SK-N-SH (cell line): ENCODE measurements at regions not wholly inside any gene's neighbourhood (a gene's known extent, or its start where the extent isn't known, plus 50 kb on each side); places are given as distances from the start of the nearest gene placed in this dataset.

Source experiments
- CTCF ChIA-PET: fragments of 300-600, 350-600 bp; formaldehyde crosslinking; extraction: SDS; loops from one replicate; lab custom pipeline; 2021; lab: Yijun Ruan, JAX
- POLR2A ChIA-PET: fragments of 350-600 bp; sonication (Branson Sonifier 250); formaldehyde crosslinking; extraction: SDS; loops from one replicate; lab custom pipeline; 2020; ENCODE audit warnings: antibody characterized with exemption, inconsistent platforms; lab: Yijun Ruan, JAX
- DNase-seq: peaks from one replicate; pipeline ENCODE4 v3.0.0; 2012
- H2AFZ ChIP-seq: fragments of 200-600 bp; sonication (generic); 2 replicates; pipeline ENCODE4 v1.8.1; 2016; ENCODE audit warnings: antibody characterized with exemption, mild to moderate bottlenecking, low read depth
- H3F3A ChIP-seq: fragments of 200-600 bp; sonication (generic); replicated peaks from 2 replicates; pipeline ENCODE3; 2016; ENCODE audit warnings: antibody characterized with exemption, mild to moderate bottlenecking; ENCODE audit not compliant: insufficient read depth
- H3K27ac ChIP-seq, 2 experiments: fragments of 200-500 bp in 1 of 2; fragments of 200-600 bp in 1 of 2; sonication (Bioruptor generic) in 1 of 2; sonication (generic), shearing (Covaris generic) in 1 of 2; 2 replicates each; pipeline versions ENCODE4 v1.5.1 to v1.6.1; 2014 to 2016; ENCODE audit warnings: low read depth in 2 of 2, inconsistent platforms in 1 of 2, low read length in 1 of 2, mild to moderate bottlenecking in 1 of 2, mixed read lengths in 1 of 2
- H3K27me3 ChIP-seq: fragments of 200-600 bp; sonication (generic), shearing (Covaris generic); 2 replicates; pipeline ENCODE4 v1.6.1; 2016; ENCODE audit warnings: mixed run types; ENCODE audit not compliant: insufficient read depth
- H3K36me3 ChIP-seq, 2 experiments: fragments of 200-500 bp in 1 of 2; fragments of 200-600 bp in 1 of 2; sonication (Bioruptor generic) in 1 of 2; sonication (generic) in 1 of 2; replicated peaks in 1 of 2; 2 replicates each; pipeline versions ENCODE3 to v1.5.1; 2014 to 2016; ENCODE audit warnings: low read length in 1 of 2, mild to moderate bottlenecking in 1 of 2; ENCODE audit not compliant: insufficient read depth in 2 of 2, control insufficient read depth in 1 of 2
- H3K4me1 ChIP-seq, 2 experiments: fragments of 200-500 bp in 1 of 2; fragments of 200-600 bp in 1 of 2; sonication (Bioruptor generic) in 1 of 2; sonication (generic), shearing (Covaris generic) in 1 of 2; 2 replicates each; pipeline versions ENCODE4 v1.5.1 to v1.6.1; 2014 to 2016; ENCODE audit warnings: low read depth in 1 of 2, low read length in 1 of 2, mixed run types in 1 of 2; ENCODE audit not compliant: insufficient read depth in 2 of 2, control insufficient read depth in 1 of 2
- H3K4me2 ChIP-seq: fragments of 200-600 bp; sonication (generic), shearing (Covaris generic); 2 replicates; pipeline ENCODE4 v1.6.1; 2017; ENCODE audit warnings: mixed run types
- H3K4me3 ChIP-seq, 2 experiments: fragments of 200-500 bp in 1 of 2; fragments of 200-600 bp in 1 of 2; sonication (Bioruptor generic) in 1 of 2; sonication (generic), shearing (Covaris generic) in 1 of 2; 2 replicates each; pipeline versions ENCODE4 v1.5.1 to v1.8.1; 2014 to 2016; ENCODE audit warnings: low read depth in 2 of 2, inconsistent platforms in 1 of 2, low read length in 1 of 2, mild to moderate bottlenecking in 1 of 2, mixed read lengths in 1 of 2, moderate library complexity in 1 of 2
- H3K79me2 ChIP-seq: fragments of 200-600 bp; sonication (generic); 2 replicates; pipeline ENCODE4 v1.8.1; 2017; ENCODE audit warnings: mild to moderate bottlenecking; ENCODE audit not compliant: insufficient read depth
- H3K9ac ChIP-seq: fragments of 200-600 bp; sonication (generic); 2 replicates; pipeline ENCODE4 v1.6.1; 2017; ENCODE audit warnings: mixed run types
- H3K9me2 ChIP-seq: fragments of 200-600 bp; sonication (generic); 2 replicates; pipeline ENCODE4 v1.6.1; 2017; ENCODE audit warnings: mixed run types
- H3K9me3 ChIP-seq: fragments of 200-600 bp; sonication (generic); 2 replicates; pipeline ENCODE4 v1.6.1; 2017; ENCODE audit warnings: mixed run types, mild to moderate bottlenecking, moderate library complexity
- H4K20me1 ChIP-seq: fragments of 200-600 bp; sonication (generic); 2 replicates; pipeline ENCODE4 v1.6.1; 2017; ENCODE audit warnings: mild to moderate bottlenecking, mixed run types; ENCODE audit not compliant: insufficient read depth
- FOXJ3 ChIP-seq: sonication (generic); formaldehyde crosslinking; IDR thresholded peaks from 2 replicates; pipeline ENCODE4 v1.5.1; 2020; ENCODE audit warnings: mild to moderate bottlenecking, missing genetic modification reagents
- GABPA ChIP-seq: IDR thresholded peaks from 2 replicates; pipeline ENCODE4 v1.4.0; 2012; ENCODE audit warnings: low read depth, mild to moderate bottlenecking
- MEF2A ChIP-seq: IDR thresholded peaks from 2 replicates; pipeline ENCODE4 v1.4.0; 2012; ENCODE audit warnings: low read depth, borderline replicate concordance
- NFIC ChIP-seq: IDR thresholded peaks from 2 replicates; pipeline ENCODE4 v1.4.0; 2012; ENCODE audit warnings: borderline replicate concordance
- RAD21 ChIP-seq: IDR thresholded peaks from 2 replicates; pipeline ENCODE4 v1.6.1; 2012; ENCODE audit warnings: mild to moderate bottlenecking, low read length
- RCOR1 ChIP-seq: fragments of 150-350 bp; IDR thresholded peaks from 2 replicates; pipeline ENCODE4 v1.6.1; 2017; ENCODE audit warnings: antibody characterized with exemption, low read length
- RXRA ChIP-seq: IDR thresholded peaks from 2 replicates; pipeline ENCODE4 v1.4.0; 2012; ENCODE audit warnings: low read depth, mild to moderate bottlenecking, borderline replicate concordance
- SMC3 ChIP-seq: IDR thresholded peaks from 2 replicates; pipeline ENCODE4 v1.6.1; 2012; ENCODE audit warnings: low read depth, low read length, improper control_type of control experiment
- TAF1 ChIP-seq: IDR thresholded peaks from 2 replicates; pipeline ENCODE4 v1.6.1; 2012; ENCODE audit warnings: low read depth, mild to moderate bottlenecking, low read length, moderate library complexity, borderline replicate concordance
- TCF12 ChIP-seq: IDR thresholded peaks from 2 replicates; pipeline ENCODE4 v1.4.0; 2012
- YY1 ChIP-seq: IDR thresholded peaks from 2 replicates; pipeline ENCODE4 v1.4.0; 2012; ENCODE audit warnings: low read depth, mild to moderate bottlenecking
- WGBS: methylation state at CpG from one replicate; pipeline ENCODE4 v1.1.6; 2017; ENCODE audit warnings: low lambda C conversion rate; 5-methylcytosine and 5-hydroxymethylcytosine counted together
- TF ChIP-seq, protein P1 (sequence below): IDR thresholded peaks from 2 replicates; pipeline ENCODE4 v1.4.0; 2012; ENCODE audit warnings: low read depth, borderline replicate concordance
- TF ChIP-seq, protein P2 (sequence below): fragments of 150-350 bp; IDR thresholded peaks from 2 replicates; pipeline ENCODE4 v1.6.1; 2017; ENCODE audit warnings: antibody characterized with exemption, low read length, low read depth, borderline replicate concordance
- TF ChIP-seq, protein P3 (sequence below): IDR thresholded peaks from 2 replicates; pipeline ENCODE4 v1.4.0; 2012; ENCODE audit warnings: low read depth
- TF ChIP-seq, protein P4 (sequence below): IDR thresholded peaks from 2 replicates; pipeline ENCODE4 v1.6.1; 2012; ENCODE audit warnings: mild to moderate bottlenecking, low read depth, low read length, moderate library complexity
- TF ChIP-seq, protein P5 (sequence below): fragments of 200-600 bp; sonication (generic); IDR thresholded peaks from 2 replicates; pipeline ENCODE4 v1.6.1; 2017; ENCODE audit warnings: antibody characterized with exemption, mild to moderate bottlenecking, moderate library complexity

DNA sequence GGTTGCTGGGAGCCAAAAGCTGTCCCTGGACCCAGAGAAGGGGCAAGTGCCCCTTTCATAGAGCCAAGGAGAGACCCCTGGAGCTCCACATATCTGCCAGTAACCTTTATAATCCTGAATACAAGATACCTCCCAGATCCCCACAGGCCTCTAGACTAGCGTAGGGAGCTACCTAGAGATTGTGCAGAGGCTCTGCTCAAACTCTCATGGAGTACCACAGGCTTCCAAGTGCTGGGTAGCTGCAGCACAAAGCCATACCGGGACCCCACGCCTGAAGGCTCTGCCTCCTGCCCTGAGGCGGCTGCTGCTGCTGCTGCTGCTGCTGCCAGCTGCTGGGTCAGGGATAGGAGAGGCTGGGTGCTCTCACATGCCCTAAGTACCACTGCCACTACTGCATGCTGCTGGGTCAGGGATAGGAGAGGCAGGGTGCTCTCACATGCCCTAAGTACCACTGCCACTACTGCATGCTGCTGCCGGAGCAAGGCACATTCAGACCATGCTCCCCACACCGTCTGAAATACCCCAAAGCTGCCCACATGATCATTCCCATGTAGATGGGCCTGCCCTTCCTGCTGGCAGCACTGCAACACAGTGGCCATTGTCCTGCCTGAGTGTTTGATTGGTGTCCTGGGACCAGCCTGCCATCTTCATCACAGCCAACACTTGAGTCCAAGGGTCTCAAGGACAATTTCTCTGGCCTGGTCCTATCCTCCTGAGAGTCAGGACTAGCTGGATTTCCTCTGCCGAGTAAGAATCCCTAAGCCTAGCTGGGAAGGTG, 1434.3 kb upstream of the ADGRB3 start:
- Histone ChIP-seq H3K27me3 (no peaks in the 10 kb centered on the region), H3K4me3 (no peak overlapping the region), H3K36me3 (no peaks in the 10 kb centered on the region), H3K9ac (no peak overlapping the region), H3K79me2 (no peaks in the 10 kb centered on the region), H3K27ac (no peak overlapping the region), H3K4me2 (no peak overlapping the region), H2AFZ (no peak overlapping the region), H3K9me3 (no peaks in the 10 kb centered on the region), H3K9me2 (no peaks in the 10 kb centered on the region), H3F3A (no peaks in the 10 kb centered on the region), H4K20me1 (no peaks in the 10 kb centered on the region), H3K4me1 (no peaks in the 10 kb centered on the region; a peak in 1 of 4 replicates)
- DNase-seq: no peak
- CTCF ChIA-PET: no interaction called here
- WGBS: 61% methylated on average over 5 of the region's 7 CpGs
- POLR2A ChIA-PET: no interaction called here
- TF ChIP-seq RAD21: no peak
- no peak for TF ChIP-seq NFIC
- no peak for TF ChIP-seq TCF12
- TF ChIP-seq SMC3: no peak
- TF ChIP-seq GABPA: no peak
- TF ChIP-seq, protein P1, sequence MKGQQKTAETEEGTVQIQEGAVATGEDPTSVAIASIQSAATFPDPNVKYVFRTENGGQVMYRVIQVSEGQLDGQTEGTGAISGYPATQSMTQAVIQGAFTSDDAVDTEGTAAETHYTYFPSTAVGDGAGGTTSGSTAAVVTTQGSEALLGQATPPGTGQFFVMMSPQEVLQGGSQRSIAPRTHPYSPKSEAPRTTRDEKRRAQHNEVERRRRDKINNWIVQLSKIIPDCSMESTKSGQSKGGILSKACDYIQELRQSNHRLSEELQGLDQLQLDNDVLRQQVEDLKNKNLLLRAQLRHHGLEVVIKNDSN: no peak
- TF ChIP-seq, protein P2, sequence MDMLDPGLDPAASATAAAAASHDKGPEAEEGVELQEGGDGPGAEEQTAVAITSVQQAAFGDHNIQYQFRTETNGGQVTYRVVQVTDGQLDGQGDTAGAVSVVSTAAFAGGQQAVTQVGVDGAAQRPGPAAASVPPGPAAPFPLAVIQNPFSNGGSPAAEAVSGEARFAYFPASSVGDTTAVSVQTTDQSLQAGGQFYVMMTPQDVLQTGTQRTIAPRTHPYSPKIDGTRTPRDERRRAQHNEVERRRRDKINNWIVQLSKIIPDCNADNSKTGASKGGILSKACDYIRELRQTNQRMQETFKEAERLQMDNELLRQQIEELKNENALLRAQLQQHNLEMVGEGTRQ: no peak
- TF ChIP-seq, protein P3, sequence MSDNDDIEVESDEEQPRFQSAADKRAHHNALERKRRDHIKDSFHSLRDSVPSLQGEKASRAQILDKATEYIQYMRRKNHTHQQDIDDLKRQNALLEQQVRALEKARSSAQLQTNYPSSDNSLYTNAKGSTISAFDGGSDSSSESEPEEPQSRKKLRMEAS: no peak
- no peak for TF ChIP-seq RXRA
- TF ChIP-seq YY1: no peak
- TF ChIP-seq, protein P4, sequence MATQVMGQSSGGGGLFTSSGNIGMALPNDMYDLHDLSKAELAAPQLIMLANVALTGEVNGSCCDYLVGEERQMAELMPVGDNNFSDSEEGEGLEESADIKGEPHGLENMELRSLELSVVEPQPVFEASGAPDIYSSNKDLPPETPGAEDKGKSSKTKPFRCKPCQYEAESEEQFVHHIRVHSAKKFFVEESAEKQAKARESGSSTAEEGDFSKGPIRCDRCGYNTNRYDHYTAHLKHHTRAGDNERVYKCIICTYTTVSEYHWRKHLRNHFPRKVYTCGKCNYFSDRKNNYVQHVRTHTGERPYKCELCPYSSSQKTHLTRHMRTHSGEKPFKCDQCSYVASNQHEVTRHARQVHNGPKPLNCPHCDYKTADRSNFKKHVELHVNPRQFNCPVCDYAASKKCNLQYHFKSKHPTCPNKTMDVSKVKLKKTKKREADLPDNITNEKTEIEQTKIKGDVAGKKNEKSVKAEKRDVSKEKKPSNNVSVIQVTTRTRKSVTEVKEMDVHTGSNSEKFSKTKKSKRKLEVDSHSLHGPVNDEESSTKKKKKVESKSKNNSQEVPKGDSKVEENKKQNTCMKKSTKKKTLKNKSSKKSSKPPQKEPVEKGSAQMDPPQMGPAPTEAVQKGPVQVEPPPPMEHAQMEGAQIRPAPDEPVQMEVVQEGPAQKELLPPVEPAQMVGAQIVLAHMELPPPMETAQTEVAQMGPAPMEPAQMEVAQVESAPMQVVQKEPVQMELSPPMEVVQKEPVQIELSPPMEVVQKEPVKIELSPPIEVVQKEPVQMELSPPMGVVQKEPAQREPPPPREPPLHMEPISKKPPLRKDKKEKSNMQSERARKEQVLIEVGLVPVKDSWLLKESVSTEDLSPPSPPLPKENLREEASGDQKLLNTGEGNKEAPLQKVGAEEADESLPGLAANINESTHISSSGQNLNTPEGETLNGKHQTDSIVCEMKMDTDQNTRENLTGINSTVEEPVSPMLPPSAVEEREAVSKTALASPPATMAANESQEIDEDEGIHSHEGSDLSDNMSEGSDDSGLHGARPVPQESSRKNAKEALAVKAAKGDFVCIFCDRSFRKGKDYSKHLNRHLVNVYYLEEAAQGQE: no peak
- no peak for TF ChIP-seq FOXJ3 (CRISPR knock-in tag)
- no peak for TF ChIP-seq RCOR1
- TF ChIP-seq TAF1: no peak
- TF ChIP-seq MEF2A: no peak
- TF ChIP-seq, protein P5, sequence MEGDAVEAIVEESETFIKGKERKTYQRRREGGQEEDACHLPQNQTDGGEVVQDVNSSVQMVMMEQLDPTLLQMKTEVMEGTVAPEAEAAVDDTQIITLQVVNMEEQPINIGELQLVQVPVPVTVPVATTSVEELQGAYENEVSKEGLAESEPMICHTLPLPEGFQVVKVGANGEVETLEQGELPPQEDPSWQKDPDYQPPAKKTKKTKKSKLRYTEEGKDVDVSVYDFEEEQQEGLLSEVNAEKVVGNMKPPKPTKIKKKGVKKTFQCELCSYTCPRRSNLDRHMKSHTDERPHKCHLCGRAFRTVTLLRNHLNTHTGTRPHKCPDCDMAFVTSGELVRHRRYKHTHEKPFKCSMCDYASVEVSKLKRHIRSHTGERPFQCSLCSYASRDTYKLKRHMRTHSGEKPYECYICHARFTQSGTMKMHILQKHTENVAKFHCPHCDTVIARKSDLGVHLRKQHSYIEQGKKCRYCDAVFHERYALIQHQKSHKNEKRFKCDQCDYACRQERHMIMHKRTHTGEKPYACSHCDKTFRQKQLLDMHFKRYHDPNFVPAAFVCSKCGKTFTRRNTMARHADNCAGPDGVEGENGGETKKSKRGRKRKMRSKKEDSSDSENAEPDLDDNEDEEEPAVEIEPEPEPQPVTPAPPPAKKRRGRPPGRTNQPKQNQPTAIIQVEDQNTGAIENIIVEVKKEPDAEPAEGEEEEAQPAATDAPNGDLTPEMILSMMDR: no peak
